Osteocyte (in vitro differentiated cells): ENCODE measurements at regions not wholly inside any gene's neighbourhood (a gene's known extent, or its start where the extent isn't known, plus 50 kb on each side); places are given as distances from the start of the nearest gene placed in this dataset.

ENCODE experiments used
- DNase-seq: peaks from one replicate; pipeline ENCODE4 v3.0.0; 2021; ENCODE audit warnings: mixed read lengths; ENCODE audit not compliant: unreplicated experiment; ENCODE audit errors: extremely low spot score
- H3K27ac Mint-ChIP-seq: one replicate; pipeline ENCODE4 v1.8.0; 2021; ENCODE audit warnings: mild to moderate bottlenecking, mixed read lengths; ENCODE audit not compliant: unreplicated experiment
- H3K27me3 Mint-ChIP-seq: one replicate; pipeline ENCODE4 v1.8.0; 2021; ENCODE audit warnings: mixed read lengths; ENCODE audit not compliant: unreplicated experiment
- H3K36me3 Mint-ChIP-seq: one replicate; pipeline ENCODE4 v1.8.0; 2021; ENCODE audit warnings: mixed read lengths; ENCODE audit not compliant: unreplicated experiment
- H3K4me1 Mint-ChIP-seq: one replicate; pipeline ENCODE4 v1.8.0; 2021; ENCODE audit warnings: mixed read lengths; ENCODE audit not compliant: unreplicated experiment
- H3K4me3 Mint-ChIP-seq: one replicate; pipeline ENCODE4 v1.8.0; 2021; ENCODE audit warnings: mild to moderate bottlenecking, moderate library complexity, mixed read lengths; ENCODE audit not compliant: unreplicated experiment
- H3K9me3 Mint-ChIP-seq: one replicate; pipeline ENCODE4 v1.8.0; 2021; ENCODE audit warnings: mixed read lengths; ENCODE audit not compliant: unreplicated experiment
- TF ChIP-seq, protein P1 (sequence below): fragments of 200-600 bp; sonication (generic); IDR thresholded peaks from 2 replicates; pipeline ENCODE4 v1.5.0; 2021; ENCODE audit warnings: antibody characterized with exemption, mild to moderate bottlenecking, moderate library complexity

DNA sequence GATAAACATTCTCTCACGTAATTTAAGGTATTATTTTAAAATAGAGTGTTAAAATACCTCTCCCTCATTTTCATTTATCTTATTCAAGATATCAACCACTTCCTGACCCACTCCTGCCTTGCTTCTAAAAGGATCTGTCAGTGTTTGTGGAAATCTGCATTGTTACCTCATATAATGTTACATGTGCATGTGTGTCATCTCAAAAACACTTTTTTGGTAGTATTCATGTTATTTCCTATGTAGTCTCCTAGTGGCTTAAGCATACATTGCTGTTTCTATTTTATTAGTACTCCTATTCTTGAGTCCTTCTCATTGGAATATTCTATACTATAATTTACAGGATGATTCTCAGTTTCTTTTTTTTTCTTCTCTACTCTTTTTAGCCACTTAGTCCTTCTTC lies 1360.7 kb upstream of the CELF2 start:
- DNase-seq, result no peak
- TF ChIP-seq, protein P1, sequence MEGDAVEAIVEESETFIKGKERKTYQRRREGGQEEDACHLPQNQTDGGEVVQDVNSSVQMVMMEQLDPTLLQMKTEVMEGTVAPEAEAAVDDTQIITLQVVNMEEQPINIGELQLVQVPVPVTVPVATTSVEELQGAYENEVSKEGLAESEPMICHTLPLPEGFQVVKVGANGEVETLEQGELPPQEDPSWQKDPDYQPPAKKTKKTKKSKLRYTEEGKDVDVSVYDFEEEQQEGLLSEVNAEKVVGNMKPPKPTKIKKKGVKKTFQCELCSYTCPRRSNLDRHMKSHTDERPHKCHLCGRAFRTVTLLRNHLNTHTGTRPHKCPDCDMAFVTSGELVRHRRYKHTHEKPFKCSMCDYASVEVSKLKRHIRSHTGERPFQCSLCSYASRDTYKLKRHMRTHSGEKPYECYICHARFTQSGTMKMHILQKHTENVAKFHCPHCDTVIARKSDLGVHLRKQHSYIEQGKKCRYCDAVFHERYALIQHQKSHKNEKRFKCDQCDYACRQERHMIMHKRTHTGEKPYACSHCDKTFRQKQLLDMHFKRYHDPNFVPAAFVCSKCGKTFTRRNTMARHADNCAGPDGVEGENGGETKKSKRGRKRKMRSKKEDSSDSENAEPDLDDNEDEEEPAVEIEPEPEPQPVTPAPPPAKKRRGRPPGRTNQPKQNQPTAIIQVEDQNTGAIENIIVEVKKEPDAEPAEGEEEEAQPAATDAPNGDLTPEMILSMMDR, result no peak
- H3K27ac Mint-ChIP-seq, result no peak overlapping the region
- H3K4me1 Mint-ChIP-seq, result no peaks in the 10 kb centered on the region
- no peak overlapping the region for H3K4me3 Mint-ChIP-seq
- no peaks in the 10 kb centered on the region for H3K36me3 Mint-ChIP-seq
- no peaks in the 10 kb centered on the region for H3K27me3 Mint-ChIP-seq
- H3K9me3 Mint-ChIP-seq, result peaks cover 7% of the 10 kb centered on the region

DNA sequence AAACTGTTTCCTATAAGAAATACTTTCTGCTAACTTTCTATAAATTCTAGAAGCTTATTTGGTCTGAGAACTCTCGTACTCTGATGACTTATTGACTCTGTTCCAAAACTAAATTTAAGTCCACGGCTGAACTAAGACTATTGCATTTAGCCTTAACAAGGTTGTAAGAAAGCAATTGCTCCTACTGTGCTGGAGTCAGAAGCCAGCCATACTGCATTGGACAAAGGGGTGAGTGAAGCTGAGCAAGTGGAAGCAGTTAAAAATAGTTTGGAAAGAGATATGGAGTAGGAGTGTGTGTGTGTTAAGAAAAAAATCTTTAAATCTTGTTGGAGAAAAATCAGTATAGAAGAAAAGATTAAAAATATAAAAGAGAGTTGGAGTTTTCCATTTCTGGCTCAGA lies 1360.1 kb upstream of the CELF2 start:
- H3K4me3 Mint-ChIP-seq, result no peak overlapping the region
- TF ChIP-seq, protein P1, result no peak
- no peak for DNase-seq
- no peaks in the 10 kb centered on the region for H3K4me1 Mint-ChIP-seq
- H3K27ac Mint-ChIP-seq, result no peak overlapping the region
- peaks cover 7% of the 10 kb centered on the region for H3K9me3 Mint-ChIP-seq
- no peaks in the 10 kb centered on the region for H3K27me3 Mint-ChIP-seq
- H3K36me3 Mint-ChIP-seq, result no peaks in the 10 kb centered on the region

DNA sequence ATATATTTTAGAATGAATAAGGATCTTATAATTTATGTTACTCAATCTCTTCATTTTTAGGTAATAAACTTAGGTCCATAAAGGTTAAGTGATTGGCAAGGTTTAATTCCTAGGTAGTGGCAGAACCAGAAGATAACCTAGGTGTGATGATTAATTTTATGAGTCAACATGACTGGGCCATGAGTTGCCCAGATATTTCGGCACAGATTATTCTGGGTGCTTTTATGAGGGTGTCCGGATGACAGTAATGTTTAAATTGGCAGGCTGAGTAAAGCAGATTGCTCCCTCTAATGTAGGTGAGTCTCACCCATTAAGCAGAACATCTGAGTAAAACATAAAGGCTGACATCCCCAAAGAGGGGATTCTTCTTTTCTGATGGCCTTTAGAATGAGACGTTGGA lies 1349.3 kb upstream of the CELF2 start:
- Mint-ChIP-seq H3K27ac (no peak overlapping the region), H3K4me3 (no peak overlapping the region), H3K36me3 (no peaks in the 10 kb centered on the region), H3K9me3 (peaks cover 16% of the 10 kb centered on the region), H3K4me1 (no peaks in the 10 kb centered on the region), H3K27me3 (peaks cover 4% of the 10 kb centered on the region)
- no peak for DNase-seq
- TF ChIP-seq, protein P1, result no peak

DNA sequence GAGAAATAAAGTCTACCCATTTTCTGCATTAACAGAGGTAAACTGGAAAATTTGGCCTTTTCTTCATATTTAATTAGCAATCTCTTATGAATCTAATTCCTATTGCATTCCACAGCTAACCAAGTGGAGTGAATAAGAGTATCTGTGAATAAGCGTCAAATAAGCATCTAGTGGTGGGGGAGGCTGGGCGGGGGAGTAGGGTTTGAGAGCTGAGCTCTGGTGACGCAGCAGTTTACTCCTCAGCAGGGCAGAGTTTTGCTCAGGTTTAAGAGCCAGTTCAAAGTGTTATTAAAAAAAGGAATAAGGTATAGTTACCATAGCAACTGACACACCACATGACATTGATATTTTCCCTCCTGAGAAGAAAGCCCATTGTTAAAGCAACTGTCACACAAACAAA lies 1346.8 kb upstream of the CELF2 start:
- Mint-ChIP-seq H3K4me3 (no peak overlapping the region), H3K36me3 (no peaks in the 10 kb centered on the region), H3K4me1 (no peaks in the 10 kb centered on the region), H3K27me3 (peaks cover 4% of the 10 kb centered on the region), H3K27ac (no peak overlapping the region), H3K9me3 (peaks cover 12% of the 10 kb centered on the region)
- no peak for DNase-seq
- TF ChIP-seq, protein P1, result no peak

DNA sequence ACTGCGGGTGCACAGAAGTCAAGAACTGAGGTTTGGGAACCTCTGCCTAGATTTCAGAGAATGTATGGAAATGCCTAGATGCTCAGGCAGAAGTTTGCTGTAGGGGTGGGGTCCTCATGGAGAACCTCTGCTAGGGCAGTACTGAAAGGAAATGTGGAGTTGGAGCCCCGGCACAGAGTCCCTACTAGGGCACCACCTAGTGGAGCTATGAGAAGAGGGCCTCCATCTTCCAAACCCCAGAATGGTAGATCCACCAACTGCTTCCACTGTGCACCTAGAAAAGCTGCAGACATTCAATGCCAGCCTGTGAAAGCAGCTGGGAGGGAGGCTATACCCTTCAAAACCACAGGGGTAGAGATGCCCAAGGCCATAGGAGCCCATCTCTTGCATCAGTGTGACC lies 1336.0 kb upstream of the CELF2 start:
- no peak overlapping the region for H3K27ac Mint-ChIP-seq
- TF ChIP-seq, protein P1, result no peak
- no peaks in the 10 kb centered on the region for H3K4me1 Mint-ChIP-seq
- no peak overlapping the region for H3K4me3 Mint-ChIP-seq
- no peaks in the 10 kb centered on the region for H3K27me3 Mint-ChIP-seq
- no peaks in the 10 kb centered on the region for H3K36me3 Mint-ChIP-seq
- peaks cover 7% of the 10 kb centered on the region for H3K9me3 Mint-ChIP-seq
- DNase-seq, result no peak
